Keratinocyte (primary cell): ENCODE measurements at regions not wholly inside any gene's neighbourhood (a gene's known extent, or its start where the extent isn't known, plus 50 kb on each side); places are given as distances from the start of the nearest gene placed in this dataset.

Source experiments
- DNase-seq: peaks from one replicate; pipeline ENCODE4 v3.0.0-alpha.2; 2011; ENCODE audit warnings: low read depth, missing footprints, low spot score
- FAIRE-seq: peaks from 2 replicates; lab custom pipeline; 2011; peaks lifted over from hg19 to GRCh38; lab: Jason Lieb, UNC
- H2AFZ ChIP-seq: 2 replicates; pipeline ENCODE4 v1.6.0; 2012; ENCODE audit warnings: low read length, control low read depth, inconsistent platforms; ENCODE audit not compliant: control insufficient read depth
- H3K27ac ChIP-seq: 2 replicates; pipeline ENCODE4 v1.5.1; 2011; ENCODE audit warnings: low read length; ENCODE audit not compliant: control insufficient read depth, insufficient read depth
- H3K27me3 ChIP-seq: 3 replicates; pipeline ENCODE4 v1.6.0; 2011; ENCODE audit warnings: low read length; ENCODE audit not compliant: control insufficient read depth, insufficient read depth; ENCODE audit errors: extremely low read depth
- H3K36me3 ChIP-seq, 2 experiments: 2 replicates in 1 of 2; 3 replicates in 1 of 2; pipeline ENCODE4 v1.5.1; 2011; ENCODE audit warnings: low read length in 2 of 2, mild to moderate bottlenecking in 1 of 2; ENCODE audit not compliant: control insufficient read depth in 2 of 2, insufficient read depth in 2 of 2; ENCODE audit errors: extremely low read depth in 1 of 2
- H3K4me1 ChIP-seq: 3 replicates; pipeline ENCODE4 v1.5.1; 2011; ENCODE audit warnings: low read length; ENCODE audit not compliant: control insufficient read depth, insufficient read depth; ENCODE audit errors: extremely low read depth
- H3K4me2 ChIP-seq: 3 replicates; pipeline ENCODE4 v1.6.0; 2011; ENCODE audit warnings: low read depth, low read length; ENCODE audit not compliant: control insufficient read depth, insufficient read depth; ENCODE audit errors: extremely low read depth
- H3K4me3 ChIP-seq, 3 experiments: fragments of 200-600 bp in 1 of 3; sonication (generic) in 1 of 3; 2 replicates in 2 of 3; 3 replicates in 1 of 3; pipeline ENCODE4 v1.5.1; 2011 to 2016; ENCODE audit warnings: low read length in 3 of 3, mild to moderate bottlenecking in 3 of 3, control low read depth in 2 of 3, inconsistent platforms in 1 of 3, low read depth in 1 of 3, mixed read lengths in 1 of 3, mixed run types in 1 of 3, moderate library complexity in 1 of 3; ENCODE audit not compliant: control insufficient read depth in 2 of 3, insufficient read depth in 2 of 3; ENCODE audit errors: extremely low read depth in 1 of 3
- H3K79me2 ChIP-seq: 2 replicates; pipeline ENCODE4 v1.6.0; 2012; ENCODE audit warnings: low read length; ENCODE audit not compliant: control insufficient read depth, insufficient read depth
- H3K9ac ChIP-seq: 3 replicates; pipeline ENCODE4 v1.6.0; 2011; ENCODE audit warnings: low read length; ENCODE audit not compliant: control insufficient read depth, insufficient read depth; ENCODE audit errors: extremely low read depth
- H3K9me1 ChIP-seq: 3 replicates; pipeline ENCODE4 v1.6.0; 2011; ENCODE audit warnings: low read length; ENCODE audit not compliant: control insufficient read depth, insufficient read depth; ENCODE audit errors: extremely low read depth
- H3K9me3 ChIP-seq: 2 replicates; pipeline ENCODE4 v1.5.1; 2012; ENCODE audit warnings: low read depth, low read length; ENCODE audit not compliant: control insufficient read depth
- H4K20me1 ChIP-seq: 3 replicates; pipeline ENCODE4 v1.6.0; 2011; ENCODE audit warnings: low read length; ENCODE audit not compliant: control insufficient read depth, insufficient read depth; ENCODE audit errors: extremely low read depth
- EZH2 ChIP-seq: IDR thresholded peaks from one replicate; pipeline ENCODE4 v1.6.1; 2012; ENCODE audit warnings: inconsistent platforms, mild to moderate bottlenecking, low read length, moderate library complexity
- dilution Hi-C: fragments of 300-500 bp; cut with MboI; formaldehyde crosslinking; loops from one replicate; pipeline ENCODE4 v1.7.0; 2020; ENCODE audit warnings: low sequenced_read_pairs; ENCODE audit not compliant: extremely low pct_ligation_motif_present
- TF ChIP-seq, protein P1 (sequence below), 3 experiments: IDR thresholded peaks in 1 of 3; conservative IDR thresholded peaks in 1 of 3; optimal IDR thresholded peaks in 1 of 3; 2 replicates in 2 of 3; 3 replicates in 1 of 3; pipeline versions ENCODE3 to v1.5.1; 2011; ENCODE audit warnings: low read length in 3 of 3, mild to moderate bottlenecking in 3 of 3, moderate library complexity in 2 of 3, control low read depth in 1 of 3, inconsistent platforms in 1 of 3; ENCODE audit not compliant: insufficient read depth in 2 of 3; ENCODE audit errors: extremely low read depth in 1 of 3

DNA sequence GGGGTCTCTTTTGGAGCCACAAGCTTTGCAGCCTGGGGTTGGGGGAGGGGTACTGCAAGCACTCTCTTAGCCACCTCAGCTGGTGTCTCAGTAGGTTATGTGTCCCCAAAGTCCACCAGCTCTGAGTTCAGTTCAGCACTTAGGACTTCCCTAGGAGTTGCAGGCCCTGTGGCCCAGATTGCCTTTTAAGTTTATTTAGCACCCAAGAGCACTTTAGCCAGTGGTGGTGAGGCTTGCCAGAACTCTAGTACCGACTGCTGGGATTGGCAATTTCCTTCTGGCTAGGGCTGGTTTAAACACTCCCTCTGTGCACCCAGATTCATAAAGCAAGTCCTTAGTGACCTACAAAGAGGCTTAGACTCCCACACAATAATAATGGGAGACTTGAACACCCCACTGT, 489.9 kb upstream of the RPS6KA3 start:
- FAIRE-seq (no peak), DNase-seq (no peak)
- Histone ChIP-seq H4K20me1 (no peaks in the 10 kb centered on the region), H3K4me2 (no peak overlapping the region), H3K27me3 (no peaks in the 10 kb centered on the region), H3K4me3 (no peak overlapping the region), H2AFZ (no peak overlapping the region), H3K9ac (no peak overlapping the region), H3K27ac (no peak overlapping the region), H3K9me1 (no peaks in the 10 kb centered on the region), H3K9me3 (no peaks in the 10 kb centered on the region), H3K79me2 (no peaks in the 10 kb centered on the region), H3K36me3 (no peaks in the 10 kb centered on the region), H3K4me1 (no peaks in the 10 kb centered on the region)
- dilution Hi-C loops, result no loop called here
- TF ChIP-seq, protein P1, sequence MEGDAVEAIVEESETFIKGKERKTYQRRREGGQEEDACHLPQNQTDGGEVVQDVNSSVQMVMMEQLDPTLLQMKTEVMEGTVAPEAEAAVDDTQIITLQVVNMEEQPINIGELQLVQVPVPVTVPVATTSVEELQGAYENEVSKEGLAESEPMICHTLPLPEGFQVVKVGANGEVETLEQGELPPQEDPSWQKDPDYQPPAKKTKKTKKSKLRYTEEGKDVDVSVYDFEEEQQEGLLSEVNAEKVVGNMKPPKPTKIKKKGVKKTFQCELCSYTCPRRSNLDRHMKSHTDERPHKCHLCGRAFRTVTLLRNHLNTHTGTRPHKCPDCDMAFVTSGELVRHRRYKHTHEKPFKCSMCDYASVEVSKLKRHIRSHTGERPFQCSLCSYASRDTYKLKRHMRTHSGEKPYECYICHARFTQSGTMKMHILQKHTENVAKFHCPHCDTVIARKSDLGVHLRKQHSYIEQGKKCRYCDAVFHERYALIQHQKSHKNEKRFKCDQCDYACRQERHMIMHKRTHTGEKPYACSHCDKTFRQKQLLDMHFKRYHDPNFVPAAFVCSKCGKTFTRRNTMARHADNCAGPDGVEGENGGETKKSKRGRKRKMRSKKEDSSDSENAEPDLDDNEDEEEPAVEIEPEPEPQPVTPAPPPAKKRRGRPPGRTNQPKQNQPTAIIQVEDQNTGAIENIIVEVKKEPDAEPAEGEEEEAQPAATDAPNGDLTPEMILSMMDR (optimal IDR thresholded peaks at IDR 0.05 in 1 of 3, IDR thresholded peaks at IDR 0.05 in 1 of 3, conservative IDR thresholded peaks at IDR 0.05 in 1 of 3; ENCODE audit: extremely low read depth in 1 of 3, insufficient read depth in 2 of 3, low read length in 3 of 3), result no peak
- no peak for TF ChIP-seq EZH2

DNA sequence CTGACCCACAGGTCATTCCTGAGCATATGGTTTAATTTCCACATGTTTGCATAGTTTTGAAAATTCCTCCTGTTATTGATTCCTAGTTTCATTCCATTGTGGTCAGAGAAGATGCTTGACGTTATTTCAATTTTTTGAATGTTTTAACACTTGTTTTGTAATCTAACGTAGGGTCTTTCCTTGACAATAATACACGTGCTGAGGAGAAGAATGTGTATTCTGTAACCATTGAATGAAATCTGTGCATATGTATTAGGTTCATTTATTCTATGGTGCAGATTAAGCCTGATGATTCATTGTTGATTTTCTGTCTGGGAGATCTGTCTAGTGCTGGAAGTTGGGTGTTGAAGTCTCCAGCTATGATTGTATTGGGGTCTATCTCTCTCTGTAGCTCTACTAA, 486.4 kb upstream of the RPS6KA3 start:
- Histone ChIP-seq H3K9me1 (no peaks in the 10 kb centered on the region), H3K79me2 (no peaks in the 10 kb centered on the region), H3K4me2 (no peak overlapping the region), H3K36me3 (no peaks in the 10 kb centered on the region), H4K20me1 (no peaks in the 10 kb centered on the region), H3K27ac (no peak overlapping the region), H2AFZ (no peak overlapping the region), H3K4me3 (no peak overlapping the region), H3K4me1 (no peaks in the 10 kb centered on the region), H3K27me3 (no peaks in the 10 kb centered on the region), H3K9me3 (no peaks in the 10 kb centered on the region), H3K9ac (no peak overlapping the region)
- dilution Hi-C loops, result no loop called here
- no peak for DNase-seq
- TF ChIP-seq, protein P1 (optimal IDR thresholded peaks at IDR 0.05 in 1 of 3, IDR thresholded peaks at IDR 0.05 in 1 of 3, conservative IDR thresholded peaks at IDR 0.05 in 1 of 3; ENCODE audit: extremely low read depth in 1 of 3, insufficient read depth in 2 of 3, low read length in 3 of 3), result no peak
- TF ChIP-seq EZH2, result no peak
- no peak for FAIRE-seq
